Stimulated activated effector memory CD8-positive, alpha-beta T cell treated with anti-CD3 and anti-CD28 coated beads, Interleukin-12 subunit alpha, Interleukin-12 subunit beta, amount 100 ng/mL, for 72 hours (primary cell): ENCODE measurements at regions not wholly inside any gene's neighbourhood (a gene's known extent, or its start where the extent isn't known, plus 50 kb on each side); places are given as distances from the start of the nearest gene placed in this dataset.

Experiments
- ATAC-seq: fragments of 150-1000 bp; cut with Tn5 transposase; 2 replicates; pipeline ENCODE4 v1.10.0; 2021
- DNase-seq, 2 donors: peaks; one replicate each; pipeline ENCODE4 v3.0.0; 2021 to 2022; ENCODE audit warnings: low spot score in 2 of 2
- H3K27ac Mint-ChIP-seq: one replicate; pipeline ENCODE4 v1.8.0; 2022; ENCODE audit warnings: mild to moderate bottlenecking, mixed read lengths
- H3K36me3 Mint-ChIP-seq: one replicate; pipeline ENCODE4 v1.8.0; 2022; ENCODE audit warnings: mild to moderate bottlenecking, mixed read lengths
- H3K4me1 Mint-ChIP-seq: one replicate; pipeline ENCODE4 v1.8.0; 2022; ENCODE audit warnings: mixed read lengths
- H3K4me3 Mint-ChIP-seq: one replicate; pipeline ENCODE4 v1.8.0; 2022; ENCODE audit warnings: mild to moderate bottlenecking, mixed read lengths
- H3K9me3 Mint-ChIP-seq: one replicate; pipeline ENCODE4 v1.8.0; 2022; ENCODE audit warnings: mixed read lengths

GRCh38 chr7:32167256-32167655, 97.0 kb upstream of the PDE1C start:
- H3K36me3 Mint-ChIP-seq = no peaks in the 10 kb centered on the region
- no peak overlapping the region for H3K27ac Mint-ChIP-seq
- DNase-seq = no peak
- no peaks in the 10 kb centered on the region for H3K9me3 Mint-ChIP-seq
- H3K4me1 Mint-ChIP-seq = no peaks in the 10 kb centered on the region
- H3K4me3 Mint-ChIP-seq = no peak overlapping the region
- ATAC-seq = no peak

GRCh38 chr7:32164341-32164996, 94.3 kb upstream of the PDE1C start:
- H3K9me3 Mint-ChIP-seq = no peaks in the 10 kb centered on the region
- H3K4me3 Mint-ChIP-seq = no peak overlapping the region
- ATAC-seq (no peak), DNase-seq (no peak)
- H3K36me3 Mint-ChIP-seq = no peaks in the 10 kb centered on the region
- H3K4me1 Mint-ChIP-seq = no peaks in the 10 kb centered on the region
- no peak overlapping the region for H3K27ac Mint-ChIP-seq

- ATAC-seq (no peak), DNase-seq (no peak)
- H3K4me3 Mint-ChIP-seq = no peak overlapping the region
- no peaks in the 10 kb centered on the region for H3K36me3 Mint-ChIP-seq
- no peaks in the 10 kb centered on the region for H3K9me3 Mint-ChIP-seq
- H3K27ac Mint-ChIP-seq = no peak overlapping the region
- H3K4me1 Mint-ChIP-seq = no peaks in the 10 kb centered on the region
Measured at GRCh38 chr7:32163896-32164295, 93.7 kb upstream of the PDE1C start.

- H3K4me1 Mint-ChIP-seq = no peaks in the 10 kb centered on the region
- no peaks in the 10 kb centered on the region for H3K9me3 Mint-ChIP-seq
- H3K27ac Mint-ChIP-seq = no peak overlapping the region
- no peak overlapping the region for H3K4me3 Mint-ChIP-seq
- DNase-seq = no peak
- H3K36me3 Mint-ChIP-seq = no peaks in the 10 kb centered on the region
- ATAC-seq = no peak
Measured at GRCh38 chr7:32163141-32163806, 93.1 kb upstream of the PDE1C start.

GRCh38 chr7:32161708-32162107, 91.5 kb upstream of the PDE1C start:
- no peak overlapping the region for H3K27ac Mint-ChIP-seq
- no peaks in the 10 kb centered on the region for H3K36me3 Mint-ChIP-seq
- ATAC-seq (no peak), DNase-seq (no peak)
- H3K9me3 Mint-ChIP-seq = no peaks in the 10 kb centered on the region
- H3K4me3 Mint-ChIP-seq = no peak overlapping the region
- H3K4me1 Mint-ChIP-seq = no peaks in the 10 kb centered on the region

- DNase-seq (no peak), ATAC-seq (no peak)
- H3K4me1 Mint-ChIP-seq = no peaks in the 10 kb centered on the region
- no peaks in the 10 kb centered on the region for H3K36me3 Mint-ChIP-seq
- H3K9me3 Mint-ChIP-seq = no peaks in the 10 kb centered on the region
- no peak overlapping the region for H3K27ac Mint-ChIP-seq
- H3K4me3 Mint-ChIP-seq = no peak overlapping the region
Measured at GRCh38 chr7:32158751-32159745, 88.8 kb upstream of the PDE1C start.

- ATAC-seq = no peak
- Mint-ChIP-seq H3K4me1 (no peaks in the 10 kb centered on the region), H3K36me3 (no peaks in the 10 kb centered on the region), H3K27ac (no peak overlapping the region), H3K9me3 (no peaks in the 10 kb centered on the region), H3K4me3 (no peak overlapping the region)
- no peak for DNase-seq
Measured at GRCh38 chr7:32158076-32158475, 87.9 kb upstream of the PDE1C start.

GRCh38 chr7:32155712-32156111, 85.5 kb upstream of the PDE1C start:
- ATAC-seq (no peak), DNase-seq (no peak)
- H3K9me3 Mint-ChIP-seq = no peaks in the 10 kb centered on the region
- no peak overlapping the region for H3K27ac Mint-ChIP-seq
- no peaks in the 10 kb centered on the region for H3K4me1 Mint-ChIP-seq
- no peak overlapping the region for H3K4me3 Mint-ChIP-seq
- H3K36me3 Mint-ChIP-seq = no peaks in the 10 kb centered on the region

- Mint-ChIP-seq H3K36me3 (no peaks in the 10 kb centered on the region), H3K4me3 (no peak overlapping the region), H3K9me3 (no peaks in the 10 kb centered on the region), H3K4me1 (no peaks in the 10 kb centered on the region), H3K27ac (no peak overlapping the region)
- ATAC-seq (no peak), DNase-seq (no peak)
Measured at GRCh38 chr7:32154797-32155196, 84.6 kb upstream of the PDE1C start.

- DNase-seq (no peak), ATAC-seq (no peak)
- no peaks in the 10 kb centered on the region for H3K36me3 Mint-ChIP-seq
- H3K9me3 Mint-ChIP-seq = no peaks in the 10 kb centered on the region
- no peak overlapping the region for H3K27ac Mint-ChIP-seq
- no peaks in the 10 kb centered on the region for H3K4me1 Mint-ChIP-seq
- no peak overlapping the region for H3K4me3 Mint-ChIP-seq
Measured at GRCh38 chr7:32153006-32153405, 82.8 kb upstream of the PDE1C start.

GRCh38 chr7:32152576-32152975, 82.4 kb upstream of the PDE1C start:
- Mint-ChIP-seq H3K27ac (no peak overlapping the region), H3K36me3 (no peaks in the 10 kb centered on the region), H3K4me3 (no peak overlapping the region), H3K9me3 (no peaks in the 10 kb centered on the region), H3K4me1 (no peaks in the 10 kb centered on the region)
- DNase-seq = no peak
- ATAC-seq = no peak

- H3K36me3 Mint-ChIP-seq = no peaks in the 10 kb centered on the region
- H3K4me1 Mint-ChIP-seq = no peaks in the 10 kb centered on the region
- ATAC-seq (no peak), DNase-seq (no peak)
- H3K27ac Mint-ChIP-seq = no peak overlapping the region
- H3K4me3 Mint-ChIP-seq = no peak overlapping the region
- H3K9me3 Mint-ChIP-seq = peaks cover 2% of the 10 kb centered on the region
Measured at GRCh38 chr7:32150589-32150988, 80.4 kb upstream of the PDE1C start.

GRCh38 chr7:32150039-32150438, 79.8 kb upstream of the PDE1C start:
- H3K4me1 Mint-ChIP-seq = no peaks in the 10 kb centered on the region

GRCh38 chr7:32147546-32148268, 77.5 kb upstream of the PDE1C start:
- DNase-seq = no peak
- no peak for ATAC-seq
- no peaks in the 10 kb centered on the region for H3K36me3 Mint-ChIP-seq
- no peaks in the 10 kb centered on the region for H3K4me1 Mint-ChIP-seq
- H3K27ac Mint-ChIP-seq = no peak overlapping the region
- H3K4me3 Mint-ChIP-seq = no peak overlapping the region
- H3K9me3 Mint-ChIP-seq = peaks cover 6% of the 10 kb centered on the region

More at GRCh38 chr7:32150039-32150438, 79.8 kb upstream of the PDE1C start:
- ATAC-seq = no peak
- Mint-ChIP-seq H3K27ac (no peak overlapping the region), H3K36me3 (no peaks in the 10 kb centered on the region), H3K4me3 (no peak overlapping the region), H3K9me3 (peaks cover 2% of the 10 kb centered on the region)
- DNase-seq = no peak

GRCh38 chr7:32145911-32146310, 75.7 kb upstream of the PDE1C start:
- Mint-ChIP-seq H3K9me3 (peaks cover 9% of the 10 kb centered on the region), H3K36me3 (no peaks in the 10 kb centered on the region), H3K4me3 (no peak overlapping the region), H3K27ac (no peak overlapping the region), H3K4me1 (no peaks in the 10 kb centered on the region)
- ATAC-seq (no peak), DNase-seq (no peak)
